Breast epithelium (tissue), 3 donors: ENCODE measurements at regions not wholly inside any gene's neighbourhood (a gene's known extent, or its start where the extent isn't known, plus 50 kb on each side); places are given as distances from the start of the nearest gene placed in this dataset.

Experiments
- POLR2AphosphoS5 ChIP-seq, 3 donors: sonication (generic); formaldehyde crosslinking; IDR thresholded peaks; one replicate each; pipeline ENCODE4 v1.6.1; 2017; ENCODE audit warnings: antibody characterized with exemption in 3 of 3
- TF ChIP-seq, protein P1 (sequence below), 3 donors: fragments of 450-650 bp; IDR thresholded peaks; one replicate each; pipeline ENCODE4 v1.5.1; 2016 to 2017; ENCODE audit warnings: antibody characterized with exemption in 3 of 3, mild to moderate bottlenecking in 3 of 3, moderate library complexity in 3 of 3

DNA sequence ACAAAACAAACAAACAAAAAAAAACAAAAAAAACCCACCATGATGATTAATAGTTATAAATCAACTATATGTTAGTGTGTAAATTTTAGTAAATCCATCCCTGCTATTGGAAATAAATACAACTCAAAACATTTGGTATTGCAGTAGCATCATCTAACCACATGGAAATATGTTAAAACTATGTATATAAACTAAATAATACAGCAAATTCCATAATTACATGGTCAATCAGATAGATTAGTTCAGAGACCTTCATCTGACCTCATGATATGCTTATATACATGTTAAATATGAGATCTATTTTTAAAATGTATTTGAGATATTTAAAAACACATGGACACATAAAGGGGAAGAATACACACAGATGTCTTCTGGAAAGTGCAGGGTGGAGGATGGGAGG is 384.2 kb downstream of the TMX3 start:
- TF ChIP-seq, protein P1, sequence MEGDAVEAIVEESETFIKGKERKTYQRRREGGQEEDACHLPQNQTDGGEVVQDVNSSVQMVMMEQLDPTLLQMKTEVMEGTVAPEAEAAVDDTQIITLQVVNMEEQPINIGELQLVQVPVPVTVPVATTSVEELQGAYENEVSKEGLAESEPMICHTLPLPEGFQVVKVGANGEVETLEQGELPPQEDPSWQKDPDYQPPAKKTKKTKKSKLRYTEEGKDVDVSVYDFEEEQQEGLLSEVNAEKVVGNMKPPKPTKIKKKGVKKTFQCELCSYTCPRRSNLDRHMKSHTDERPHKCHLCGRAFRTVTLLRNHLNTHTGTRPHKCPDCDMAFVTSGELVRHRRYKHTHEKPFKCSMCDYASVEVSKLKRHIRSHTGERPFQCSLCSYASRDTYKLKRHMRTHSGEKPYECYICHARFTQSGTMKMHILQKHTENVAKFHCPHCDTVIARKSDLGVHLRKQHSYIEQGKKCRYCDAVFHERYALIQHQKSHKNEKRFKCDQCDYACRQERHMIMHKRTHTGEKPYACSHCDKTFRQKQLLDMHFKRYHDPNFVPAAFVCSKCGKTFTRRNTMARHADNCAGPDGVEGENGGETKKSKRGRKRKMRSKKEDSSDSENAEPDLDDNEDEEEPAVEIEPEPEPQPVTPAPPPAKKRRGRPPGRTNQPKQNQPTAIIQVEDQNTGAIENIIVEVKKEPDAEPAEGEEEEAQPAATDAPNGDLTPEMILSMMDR (IDR thresholded peaks at IDR 0.05) = no peak
- TF ChIP-seq POLR2AphosphoS5 (IDR thresholded peaks at IDR 0.05) = no peak
